ENCODE measurements at regions not wholly inside any gene's neighbourhood (a gene's known extent, or its start where the extent isn't known, plus 50 kb on each side); places are given as distances from the start of the nearest gene placed in this dataset.

DNA sequence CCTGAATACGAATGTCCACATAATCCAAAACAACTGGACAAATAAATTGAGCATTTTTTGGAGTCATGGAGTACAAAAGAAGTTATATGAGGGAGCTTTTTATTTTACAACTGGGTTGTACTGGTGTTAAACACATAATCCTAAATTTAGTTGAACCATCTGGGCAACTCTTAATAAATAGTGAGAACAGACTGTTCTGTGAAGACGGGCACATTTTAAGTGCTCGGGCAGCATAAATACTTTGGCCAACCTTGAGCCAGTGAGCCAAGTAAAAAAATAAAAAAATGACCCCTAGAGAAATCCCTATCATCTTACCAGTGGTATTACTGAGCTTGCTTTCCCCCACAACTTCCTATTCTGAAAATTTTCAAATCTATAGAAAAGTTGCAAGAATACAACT, 50.9 kb upstream of the PSME4 start:
- DNase-seq (ENCODE audit: low spot score) = no peak
- no peak for TF ChIP-seq CTCF (IDR thresholded peaks at IDR 0.05)
- Histone ChIP-seq H3K4me3 (no peak overlapping the region), H3K27ac (no peak overlapping the region)

GRCh38 chr2:54020793-54021414, 50.1 kb upstream of the PSME4 start:
- no peak for DNase-seq (ENCODE audit: low spot score)
- no peak overlapping the region for H3K27ac ChIP-seq
- no peak overlapping the region for H3K4me3 ChIP-seq
- no peak for TF ChIP-seq CTCF (IDR thresholded peaks at IDR 0.05)

All from coronary artery (tissue), 2 donors.